Stomach (tissue), 8 donors: ENCODE measurements at regions not wholly inside any gene's neighbourhood (a gene's known extent, or its start where the extent isn't known, plus 50 kb on each side); places are given as distances from the start of the nearest gene placed in this dataset.

ENCODE experiments used
- DNase-seq, 2 donors: peaks; one replicate each; pipeline versions ENCODE4 v3.0.0 to v3.0.0-alpha.2; 2013 to 2019
- H3K27ac ChIP-seq, 5 donors: fragments of 200-600 bp in 4 of 5; sonication (generic) in 4 of 5; one replicate each; pipeline ENCODE4 v1.5.1; 2013 to 2019; ENCODE audit warnings: mild to moderate bottlenecking in 1 of 5, moderate library complexity in 1 of 5
- H3K27me3 ChIP-seq, 3 donors: fragments of 200-600 bp; sonication (generic); one replicate each; pipeline ENCODE4 v1.5.1; 2017 to 2019; ENCODE audit warnings: mixed run types in 1 of 3
- H3K36me3 ChIP-seq, 4 donors: fragments of 200-600 bp; sonication (generic); 1 replicate in 3 of 4; 2 replicates in 1 of 4; pipeline ENCODE4 v1.5.1; 2016 to 2019
- H3K4me1 ChIP-seq, 4 donors: fragments of 200-600 bp; sonication (generic); one replicate each; pipeline ENCODE4 v1.5.1; 2016 to 2019
- H3K4me3 ChIP-seq, 4 donors: fragments of 200-600 bp; sonication (generic) in 3 of 4; one replicate each; pipeline ENCODE4 v1.5.1; 2016 to 2019; ENCODE audit warnings: mild to moderate bottlenecking in 1 of 4
- H3K9me3 ChIP-seq, 4 donors: fragments of 200-600 bp; sonication (generic); one replicate each; pipeline ENCODE4 v1.5.1; 2016 to 2019
- CTCF ChIP-seq, 7 experiments: fragments of 450-650 bp in 4 of 7; fragments of 200-600 bp in 3 of 7; sonication (generic) in 3 of 7; IDR thresholded peaks; one replicate each; pipeline ENCODE4 v1.5.1; 2016 to 2019; ENCODE audit warnings: antibody characterized with exemption in 7 of 7, control low read depth in 2 of 7, mild to moderate bottlenecking in 1 of 7
- EP300 ChIP-seq: sonication (generic); formaldehyde crosslinking; IDR thresholded peaks from one replicate; pipeline ENCODE4 v1.6.1; 2017; ENCODE audit warnings: antibody characterized with exemption
- POLR2A ChIP-seq, 4 donors: fragments of 450-650 bp; IDR thresholded peaks; one replicate each; pipeline ENCODE4 v1.6.1; 2016; ENCODE audit warnings: antibody characterized with exemption in 4 of 4, control low read depth in 2 of 4, mild to moderate bottlenecking in 1 of 4, moderate library complexity in 1 of 4
- POLR2AphosphoS5 ChIP-seq, 3 donors: sonication (generic); formaldehyde crosslinking; IDR thresholded peaks; one replicate each; pipeline ENCODE4 v1.6.1; 2016; ENCODE audit warnings: antibody characterized with exemption in 3 of 3
- WGBS, 5 donors: extraction: QIAGEN DNeasy Blood & Tissue Kit in 3 of 5; methylation state at CpG; one replicate each; pipeline versions ENCODE4 v1.1.5 to v1.1.7; 2013 to 2018; 5-methylcytosine and 5-hydroxymethylcytosine counted together
- intact Hi-C: fragments of 100-400 bp; cut with DNase I; formaldehyde crosslinking; loops from one replicate; pipeline ENCODE4 v1.15.1; 2023; ENCODE audit warnings: low total_unique reads
- donor health status: healthy with polysubstance abuse.
- donor health status: Bipolar disorder and iron deficiency.
- donor health status: healthy.

GRCh38 chr3:159892171-159892795 lies 96.4 kb upstream of the IL12A start:
- no peak overlapping the region for H3K27ac ChIP-seq
- 68 to 89% (median 76%) methylated on average over 2 of the region's 2 CpGs for WGBS, 5 donors
- no peaks in the 10 kb centered on the region for H3K27me3 ChIP-seq
- H3K4me1 ChIP-seq: peaks cover 0 to 32% (median 13%) of the 10 kb centered on the region in 4 donors
- TF ChIP-seq CTCF (IDR thresholded peaks at IDR 0.05) (no peak), POLR2AphosphoS5 (IDR thresholded peaks at IDR 0.05) (no peak), POLR2A (IDR thresholded peaks at IDR 0.05) (no peak), EP300 (no peak)
- DNase-seq: peak in 1 of 2 donors; percentile 18
- intact Hi-C loops: no loop called here
- H3K4me3 ChIP-seq: no peak overlapping the region
- no peaks in the 10 kb centered on the region for H3K9me3 ChIP-seq
- peaks cover 0 to 29% (median 8%) of the 10 kb centered on the region in 4 donors for H3K36me3 ChIP-seq

- H3K27me3 ChIP-seq: no peaks in the 10 kb centered on the region
- 74 to 87% (median 85%) methylated on average over 1 of the region's 1 CpG for WGBS, 5 donors
- peaks cover 0 to 32% (median 13%) of the 10 kb centered on the region in 4 donors for H3K4me1 ChIP-seq
- TF ChIP-seq EP300 (no peak), POLR2A (IDR thresholded peaks at IDR 0.05) (no peak), CTCF (IDR thresholded peaks at IDR 0.05) (no peak), POLR2AphosphoS5 (IDR thresholded peaks at IDR 0.05) (no peak)
- no peak overlapping the region for H3K27ac ChIP-seq
- H3K36me3 ChIP-seq: peaks cover 0 to 29% (median 8%) of the 10 kb centered on the region in 4 donors
- no peaks in the 10 kb centered on the region for H3K9me3 ChIP-seq
- intact Hi-C loops: no loop called here
- no peak overlapping the region for H3K4me3 ChIP-seq
- no peak for DNase-seq
Observed at GRCh38 chr3:159892801-159893200, 95.8 kb upstream of the IL12A start.

GRCh38 chr3:159894386-159894785 lies 94.2 kb upstream of the IL12A start:
- intact Hi-C loops: no loop called here
- TF ChIP-seq EP300: no peak
- TF ChIP-seq POLR2AphosphoS5 (IDR thresholded peaks at IDR 0.05): no peak
- TF ChIP-seq CTCF (IDR thresholded peaks at IDR 0.05): no peak
- TF ChIP-seq POLR2A (IDR thresholded peaks at IDR 0.05): no peak

GRCh38 chr3:159895430-159895829 lies 93.2 kb upstream of the IL12A start:
- no peaks in the 10 kb centered on the region for H3K27me3 ChIP-seq
- WGBS, 5 donors: 75 to 87% (median 85%) methylated on average over 2 of the region's 2 CpGs
- no peak for DNase-seq
- H3K36me3 ChIP-seq: peaks cover 0 to 33% (median 10%) of the 10 kb centered on the region in 4 donors
- H3K4me1 ChIP-seq: peaks cover 0 to 32% (median 13%) of the 10 kb centered on the region in 4 donors
- no peak overlapping the region for H3K4me3 ChIP-seq
- TF ChIP-seq CTCF (IDR thresholded peaks at IDR 0.05): no peak
- TF ChIP-seq EP300: no peak
- no peak for TF ChIP-seq POLR2A (IDR thresholded peaks at IDR 0.05)
- no peak for TF ChIP-seq POLR2AphosphoS5 (IDR thresholded peaks at IDR 0.05)
- no peak overlapping the region for H3K27ac ChIP-seq
- H3K9me3 ChIP-seq: no peaks in the 10 kb centered on the region
- intact Hi-C loops: no loop called here

More at GRCh38 chr3:159894386-159894785, 94.2 kb upstream of the IL12A start:
- Histone ChIP-seq H3K27ac (no peak overlapping the region), H3K4me1 (peaks cover 0 to 32% (median 13%) of the 10 kb centered on the region in 4 donors), H3K36me3 (peaks cover 0 to 33% (median 10%) of the 10 kb centered on the region in 4 donors), H3K4me3 (no peak overlapping the region), H3K27me3 (no peaks in the 10 kb centered on the region), H3K9me3 (no peaks in the 10 kb centered on the region)
- WGBS, 5 donors: 74 to 79% (median 78%) methylated on average over 4 of the region's 4 CpGs
- DNase-seq: no peak
